ENCODE measurements at regions not wholly inside any gene's neighbourhood (a gene's known extent, or its start where the extent isn't known, plus 50 kb on each side); places are given as distances from the start of the nearest gene placed in this dataset.

GRCh38 chr10:78165617-78166016 is 132.0 kb downstream of the RPS24 start:
- no peak for TF ChIP-seq CTCF (IDR thresholded peaks at IDR 0.05)
- intact Hi-C loops (cut with DNase I), result no loop called here
- WGBS, 3 donors, result 65 to 75% (median 70%) methylated on average over 3 of the region's 3 CpGs
- no peak for ATAC-seq
- Histone ChIP-seq H3K4me1 (no peaks in the 10 kb centered on the region), H3K27me3 (ENCODE audit: insufficient read depth in 3 of 3, low read length in 2 of 3) (peaks cover 0 to 6% (median 0%) of the 10 kb centered on the region in 3 donors), H3K9me3 (peaks cover 6% of the 10 kb centered on the region), H3K36me3 (ENCODE audit: insufficient read depth in 1 of 2, low read depth in 1 of 2) (no peaks in the 10 kb centered on the region), H3K27ac (no peak overlapping the region), H3K4me3 (no peak overlapping the region)
- no peak for DNase-seq

- no peaks in the 10 kb centered on the region for H3K4me1 ChIP-seq
- H3K27ac ChIP-seq, result no peak overlapping the region
- DNase-seq (no peak), ATAC-seq (no peak)
- H3K27me3 ChIP-seq (ENCODE audit: insufficient read depth in 3 of 3, low read length in 2 of 3), result peaks cover 0 to 6% (median 1%) of the 10 kb centered on the region in 3 donors
- peaks cover 6% of the 10 kb centered on the region for H3K9me3 ChIP-seq
- intact Hi-C loops (cut with DNase I), result no loop called here
- WGBS, 3 donors, result 82 to 92% (median 92%) methylated on average over 3 of the region's 3 CpGs
- H3K36me3 ChIP-seq (ENCODE audit: insufficient read depth in 1 of 2, low read depth in 1 of 2), result no peaks in the 10 kb centered on the region
- TF ChIP-seq CTCF (IDR thresholded peaks at IDR 0.05), result no peak
- H3K4me3 ChIP-seq, result no peak overlapping the region
These were observed 132.6 kb downstream of the RPS24 start for GRCh38 chr10:78166261-78166660.

GRCh38 chr10:78169214-78169613 is 135.6 kb downstream of the RPS24 start:
- ATAC-seq, result no peak
- no peak for DNase-seq
- Histone ChIP-seq H3K36me3 (ENCODE audit: insufficient read depth in 1 of 2, low read depth in 1 of 2) (no peaks in the 10 kb centered on the region), H3K4me3 (no peak overlapping the region), H3K27ac (no peak overlapping the region), H3K9me3 (no peaks in the 10 kb centered on the region), H3K4me1 (no peaks in the 10 kb centered on the region), H3K27me3 (ENCODE audit: insufficient read depth in 3 of 3, low read length in 2 of 3) (peaks cover 0 to 6% (median 1%) of the 10 kb centered on the region in 3 donors)
- TF ChIP-seq CTCF (IDR thresholded peaks at IDR 0.05), result no peak
- WGBS, 3 donors, result 65 to 72% (median 70%) methylated on average over 4 of the region's 4 CpGs
- intact Hi-C loops (cut with DNase I), result no loop called here

- Histone ChIP-seq H3K4me1 (no peaks in the 10 kb centered on the region), H3K27ac (no peak overlapping the region), H3K4me3 (no peak overlapping the region), H3K27me3 (ENCODE audit: insufficient read depth in 3 of 3, low read length in 2 of 3) (peaks cover 0 to 1% (median 0%) of the 10 kb centered on the region in 3 donors), H3K36me3 (ENCODE audit: insufficient read depth in 1 of 2, low read depth in 1 of 2) (no peaks in the 10 kb centered on the region), H3K9me3 (no peaks in the 10 kb centered on the region)
- TF ChIP-seq CTCF (IDR thresholded peaks at IDR 0.05), result no peak
- ATAC-seq (no peak), DNase-seq (no peak)
- intact Hi-C loops (cut with DNase I), result no loop called here
- WGBS, 3 donors, result 85 to 91% (median 87%) methylated on average over 3 of the region's 3 CpGs
These were observed 136.4 kb downstream of the RPS24 start for GRCh38 chr10:78170026-78170475.
